ENCODE measurements at regions not wholly inside any gene's neighbourhood (a gene's known extent, or its start where the extent isn't known, plus 50 kb on each side); places are given as distances from the start of the nearest gene placed in this dataset.

DNA sequence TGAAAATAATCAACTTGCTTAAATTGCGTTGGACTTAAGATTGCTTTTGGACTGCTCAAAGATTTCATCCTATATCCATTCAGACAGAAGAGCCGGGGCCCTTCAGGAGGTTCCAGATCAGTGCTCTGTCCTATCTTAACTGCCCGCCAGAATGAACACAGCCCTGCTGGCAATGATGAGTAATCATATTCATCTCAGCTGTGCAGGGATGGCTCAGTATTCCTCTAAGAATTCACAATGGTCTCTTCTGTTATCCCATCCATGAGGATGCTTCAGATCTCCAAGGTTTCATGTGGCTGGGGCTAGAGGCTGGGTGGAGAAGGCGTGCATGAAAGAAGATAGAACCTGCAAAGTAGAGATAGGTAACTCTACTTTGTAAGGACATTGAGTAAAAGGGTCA lies 80.0 kb upstream of the NPVF start:
- TF ChIP-seq GATA1 (IDR thresholded peaks at IDR 0.05; ENCODE audit: low read depth, low read length): no peak
- no peak for TF ChIP-seq POLR2A (IDR thresholded peaks at IDR 0.05; ENCODE audit: low read length)
- no peak for DNase-seq

DNA sequence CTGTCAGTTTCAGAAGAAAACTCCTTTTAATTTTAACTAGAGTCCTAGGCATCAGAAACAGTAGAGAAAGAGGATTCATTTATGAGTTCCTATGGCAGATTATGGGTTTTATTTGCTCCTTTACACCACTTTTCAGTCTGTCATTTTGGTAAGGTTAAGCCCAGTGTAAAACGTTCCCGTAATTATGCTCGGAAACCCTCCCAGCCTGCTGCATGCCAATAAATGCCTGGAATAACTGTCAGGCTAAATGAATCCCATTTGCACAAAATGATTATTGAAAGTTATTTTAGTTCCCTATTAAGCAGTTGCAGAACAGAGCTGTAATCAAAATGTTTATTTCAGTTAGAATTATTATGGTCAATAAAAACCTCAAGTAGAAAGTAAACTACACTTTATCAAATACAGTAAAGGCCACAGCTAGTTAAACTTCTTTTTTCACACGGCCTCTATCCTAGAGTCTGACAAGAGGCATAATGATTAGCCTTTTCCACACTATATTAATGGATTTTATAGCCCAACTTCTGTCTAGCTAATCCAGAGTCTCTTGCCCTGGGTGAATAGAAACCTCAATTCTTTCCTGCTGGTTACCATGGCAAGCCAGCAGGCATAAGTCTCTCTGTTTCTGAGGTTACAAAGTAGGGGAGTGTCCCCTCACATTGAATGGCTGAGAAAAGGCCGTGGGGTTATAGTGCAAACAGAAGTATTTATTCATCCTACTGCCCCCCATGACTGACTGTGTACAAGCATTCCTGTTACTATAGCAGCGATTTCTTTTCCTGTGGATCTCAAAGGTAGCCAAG lies 80.8 kb upstream of the NPVF start:
- TF ChIP-seq POLR2A (IDR thresholded peaks at IDR 0.05; ENCODE audit: low read length): no peak
- no peak for TF ChIP-seq GATA1 (IDR thresholded peaks at IDR 0.05; ENCODE audit: low read depth, low read length)
- no peak for DNase-seq

DNA sequence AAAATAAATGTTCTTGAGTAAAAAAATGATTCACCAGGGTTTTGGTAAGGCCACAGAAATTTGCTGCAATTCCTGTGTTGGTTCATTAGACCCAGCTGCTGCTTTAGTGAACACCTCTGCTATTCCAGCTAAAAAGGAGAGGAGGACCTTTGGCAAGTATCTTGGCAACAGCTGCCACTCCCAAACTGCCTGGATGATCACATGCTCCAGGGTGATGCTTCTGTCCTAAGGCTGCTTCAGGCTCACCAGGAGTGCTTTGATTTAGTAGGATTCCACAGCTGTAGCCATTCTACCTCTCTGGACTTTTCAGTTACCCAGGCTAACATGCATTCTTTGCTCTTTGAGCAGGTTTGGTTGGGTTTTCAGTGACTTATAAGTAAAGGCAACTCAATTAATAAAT lies 82.6 kb upstream of the NPVF start:
- no peak for DNase-seq

DNA sequence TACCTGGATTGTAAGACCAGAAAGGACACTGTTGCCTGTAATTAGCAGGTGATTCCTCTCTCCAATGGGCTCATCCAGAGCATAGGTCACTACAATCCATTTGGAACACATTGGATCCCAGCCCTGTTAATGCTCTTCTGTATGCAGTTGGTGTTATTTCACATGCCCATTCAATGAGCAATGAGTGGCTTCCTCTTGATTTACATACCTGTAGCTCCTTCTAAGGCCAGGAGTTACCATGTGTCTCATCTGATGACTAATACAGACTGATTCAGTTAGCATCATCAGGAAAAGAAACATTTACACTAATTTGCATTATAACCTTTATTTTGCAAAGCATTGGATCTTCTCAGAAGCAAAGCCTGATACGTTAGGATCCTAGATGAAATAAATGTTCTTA lies 83.1 kb upstream of the NPVF start:
- no peak for TF ChIP-seq GATA1 (IDR thresholded peaks at IDR 0.05; ENCODE audit: low read depth, low read length)
- TF ChIP-seq POLR2A (IDR thresholded peaks at IDR 0.05; ENCODE audit: low read length): no peak
- DNase-seq: no peak

More for the DNA sequence above, 82.6 kb upstream of the NPVF start:
- TF ChIP-seq GATA1 (IDR thresholded peaks at IDR 0.05; ENCODE audit: low read depth, low read length) (no peak), POLR2A (IDR thresholded peaks at IDR 0.05; ENCODE audit: low read length) (no peak)

DNA sequence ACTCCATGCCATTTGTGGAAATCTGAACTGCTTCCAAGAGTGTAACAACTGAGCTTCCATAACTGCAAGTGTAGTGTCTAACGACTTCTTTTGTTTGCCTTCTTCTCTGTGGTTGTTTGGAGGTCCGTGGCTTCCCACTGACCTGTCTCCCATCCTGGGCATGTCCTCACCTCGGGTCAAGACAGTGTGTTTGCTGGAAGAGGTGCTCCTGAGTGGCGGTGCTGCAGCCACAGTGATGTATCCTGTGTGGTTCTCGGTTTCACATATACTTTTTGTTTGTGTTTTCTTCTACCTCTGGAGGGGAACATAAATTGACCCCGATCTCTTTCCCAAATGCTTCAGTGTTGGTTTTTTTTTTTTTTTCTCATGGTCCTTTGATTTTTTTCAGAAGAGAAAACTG lies 84.7 kb upstream of the NPVF start:
- DNase-seq: no peak
- no peak for TF ChIP-seq GATA1 (IDR thresholded peaks at IDR 0.05; ENCODE audit: low read depth, low read length)
- TF ChIP-seq POLR2A (IDR thresholded peaks at IDR 0.05; ENCODE audit: low read length): no peak

DNA sequence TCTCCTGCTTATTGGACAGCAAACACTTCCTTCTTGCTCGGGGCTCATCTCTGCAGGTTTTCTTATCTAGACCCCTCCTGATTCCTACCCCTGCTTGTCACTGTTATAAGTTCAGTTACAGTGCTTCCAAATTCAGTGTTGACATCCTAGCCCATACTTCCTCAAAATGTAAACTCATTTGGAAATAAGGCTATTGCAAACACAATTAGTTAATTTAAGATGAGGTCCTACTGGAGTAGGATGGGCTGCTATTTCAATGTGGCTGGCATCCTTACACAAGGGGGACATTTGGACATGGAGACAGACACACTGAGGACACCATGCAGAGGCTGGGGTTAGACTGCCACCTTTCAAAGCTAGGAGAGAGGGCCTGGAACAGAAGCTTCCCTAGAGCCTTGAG lies 85.2 kb upstream of the NPVF start:
- TF ChIP-seq GATA1 (IDR thresholded peaks at IDR 0.05; ENCODE audit: low read depth, low read length) (no peak), POLR2A (IDR thresholded peaks at IDR 0.05; ENCODE audit: low read length) (no peak)
- no peak for DNase-seq

DNA sequence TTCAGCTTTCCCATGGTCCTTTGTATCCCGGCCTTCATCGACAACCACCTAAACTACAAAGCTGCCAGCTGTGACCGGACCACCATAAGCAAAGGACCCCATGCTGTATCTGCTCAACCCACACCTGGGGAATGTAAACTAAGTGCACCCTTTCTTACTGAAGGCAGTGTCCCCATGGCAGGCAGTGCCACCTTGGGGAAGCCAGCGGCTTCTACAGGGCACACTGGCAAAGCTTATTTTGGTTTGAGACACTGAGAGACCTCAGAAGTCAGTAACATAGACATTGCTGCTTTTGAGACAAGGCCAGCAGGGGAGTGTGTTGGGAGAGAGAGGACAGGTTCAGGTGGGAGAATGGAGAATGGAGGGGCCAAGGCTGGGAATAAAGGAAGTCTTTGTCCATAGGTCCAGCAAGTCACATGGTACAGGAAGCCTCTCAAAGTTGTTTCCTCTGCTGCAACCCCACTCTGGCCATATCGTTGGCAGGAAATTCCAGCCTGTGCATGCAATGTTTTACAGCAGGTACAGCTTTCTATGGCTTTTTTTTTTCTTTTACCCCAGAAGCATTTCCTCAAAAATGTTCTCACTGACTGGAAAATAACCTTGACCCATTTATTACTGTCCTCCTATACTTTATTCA lies 85.9 kb upstream of the NPVF start:
- no peak for TF ChIP-seq POLR2A (IDR thresholded peaks at IDR 0.05; ENCODE audit: low read length)
- TF ChIP-seq GATA1 (IDR thresholded peaks at IDR 0.05; ENCODE audit: low read depth, low read length): no peak

DNA sequence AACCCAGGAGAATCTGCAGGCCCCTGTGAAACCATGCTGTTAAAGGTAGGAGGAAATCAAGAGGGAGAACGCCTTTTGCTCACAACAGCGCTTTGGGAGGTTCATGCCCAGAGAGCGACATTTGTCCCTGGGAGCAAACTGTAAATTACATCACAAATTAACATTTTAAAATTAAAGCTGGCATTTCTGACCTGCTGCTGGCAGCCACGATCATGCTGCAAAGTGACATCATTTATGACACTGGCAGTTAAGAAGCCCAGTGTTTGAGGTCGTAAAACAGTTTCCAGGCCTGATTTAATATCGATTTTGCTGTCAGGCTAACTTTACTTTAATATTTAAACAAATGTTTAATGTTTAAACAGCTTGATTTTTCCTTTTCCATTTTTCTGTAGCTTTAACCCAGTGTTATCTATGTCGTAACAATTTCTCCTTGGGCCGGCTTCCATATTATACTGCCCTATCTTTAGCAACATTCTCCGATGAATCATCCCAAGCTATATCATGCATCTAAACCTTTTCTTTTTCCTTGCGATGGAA lies 86.5 kb upstream of the NPVF start:
- TF ChIP-seq POLR2A (IDR thresholded peaks at IDR 0.05; ENCODE audit: low read length) (no peak), GATA1 (IDR thresholded peaks at IDR 0.05; ENCODE audit: low read depth, low read length) (no peak)
- no peak for DNase-seq

More for the DNA sequence above, 85.9 kb upstream of the NPVF start:
- DNase-seq: no peak

DNA sequence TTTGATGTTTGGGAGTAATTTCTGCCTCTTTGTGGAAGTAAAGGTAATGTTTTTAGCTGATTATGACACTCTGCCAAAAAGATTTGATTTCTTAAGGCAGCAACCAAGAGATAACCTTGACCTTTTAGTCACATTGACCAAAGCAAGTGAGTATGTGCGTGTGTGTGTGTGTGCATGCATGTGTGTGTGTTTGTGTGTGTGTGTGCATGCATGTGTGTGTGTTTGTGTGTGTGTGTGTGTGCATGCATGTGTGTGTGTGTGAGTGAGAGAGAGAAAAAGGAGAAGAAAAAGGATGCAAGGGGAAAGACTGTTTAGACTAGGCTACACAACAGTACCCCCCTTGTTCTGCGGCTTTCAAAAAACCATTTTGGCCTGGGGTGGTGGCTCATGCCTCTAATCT lies 88.1 kb upstream of the NPVF start:
- DNase-seq: no peak
- TF ChIP-seq GATA1 (IDR thresholded peaks at IDR 0.05; ENCODE audit: low read depth, low read length) (no peak), POLR2A (IDR thresholded peaks at IDR 0.05; ENCODE audit: low read length) (no peak)

DNA sequence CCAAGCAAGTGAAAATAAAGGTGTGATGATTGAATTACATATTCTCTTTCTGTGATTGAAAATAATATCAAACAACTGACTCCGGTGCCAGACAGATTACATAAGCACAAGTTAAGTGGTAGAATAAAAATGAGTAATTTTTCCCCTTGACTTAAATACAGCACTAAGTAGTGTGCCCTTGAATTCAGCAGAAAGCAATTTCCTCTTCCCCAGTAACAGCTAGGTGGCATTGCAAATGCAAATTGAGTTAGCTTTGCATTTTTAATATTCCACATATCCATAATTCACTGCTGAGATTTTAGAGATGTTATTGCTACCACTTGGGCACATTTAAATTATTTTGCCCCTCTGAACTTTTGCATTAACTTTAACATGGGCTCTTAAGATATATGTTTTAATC lies 89.8 kb upstream of the NPVF start:
- no peak for TF ChIP-seq GATA1 (IDR thresholded peaks at IDR 0.05; ENCODE audit: low read depth, low read length)
- TF ChIP-seq POLR2A (IDR thresholded peaks at IDR 0.05; ENCODE audit: low read length): no peak

DNA sequence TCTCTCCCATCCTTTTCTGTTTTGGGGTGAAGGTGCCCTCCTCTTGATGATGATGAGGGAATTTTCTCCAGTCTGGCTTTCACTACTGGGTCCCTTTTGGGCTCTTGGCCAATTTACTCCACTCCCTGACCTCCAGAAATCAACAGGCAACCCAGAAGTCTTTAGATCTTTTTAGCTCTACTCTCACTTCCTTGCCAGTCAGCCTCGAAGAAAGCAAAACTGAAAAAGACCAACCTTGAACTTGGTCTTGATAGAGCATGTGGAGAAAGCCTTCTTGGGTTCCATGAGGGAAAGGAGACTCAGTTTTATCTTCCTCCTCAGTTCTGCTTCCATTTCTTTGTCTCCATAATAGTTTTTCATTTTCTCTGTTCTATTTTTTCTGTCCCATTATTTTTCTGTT lies 91.4 kb upstream of the NPVF start:
- DNase-seq: no peak
- TF ChIP-seq GATA1 (IDR thresholded peaks at IDR 0.05; ENCODE audit: low read depth, low read length) (no peak), POLR2A (IDR thresholded peaks at IDR 0.05; ENCODE audit: low read length) (no peak)

More for the DNA sequence above, 89.8 kb upstream of the NPVF start:
- DNase-seq: no peak

DNA sequence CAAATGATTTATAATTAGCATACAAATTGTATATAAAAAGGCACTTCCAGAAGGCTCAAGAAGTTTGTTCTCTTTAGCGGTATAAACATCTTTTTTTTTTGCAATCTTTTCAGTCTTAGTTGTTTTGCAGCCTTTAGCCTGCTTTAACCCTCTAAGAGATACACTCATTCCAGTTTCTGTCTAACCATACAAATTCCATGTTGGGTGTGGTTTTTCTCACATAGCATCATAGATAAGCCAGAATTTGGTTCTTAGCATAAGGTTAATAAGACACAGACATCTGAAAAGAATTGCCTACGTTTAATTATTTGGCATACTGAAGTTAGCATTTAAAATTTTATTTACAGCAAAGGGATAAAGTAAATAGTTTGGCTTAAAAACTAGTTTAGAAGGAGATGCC lies 92.5 kb upstream of the NPVF start:
- TF ChIP-seq POLR2A (IDR thresholded peaks at IDR 0.05; ENCODE audit: low read length) (no peak), GATA1 (IDR thresholded peaks at IDR 0.05; ENCODE audit: low read depth, low read length) (no peak)
- DNase-seq: no peak

DNA sequence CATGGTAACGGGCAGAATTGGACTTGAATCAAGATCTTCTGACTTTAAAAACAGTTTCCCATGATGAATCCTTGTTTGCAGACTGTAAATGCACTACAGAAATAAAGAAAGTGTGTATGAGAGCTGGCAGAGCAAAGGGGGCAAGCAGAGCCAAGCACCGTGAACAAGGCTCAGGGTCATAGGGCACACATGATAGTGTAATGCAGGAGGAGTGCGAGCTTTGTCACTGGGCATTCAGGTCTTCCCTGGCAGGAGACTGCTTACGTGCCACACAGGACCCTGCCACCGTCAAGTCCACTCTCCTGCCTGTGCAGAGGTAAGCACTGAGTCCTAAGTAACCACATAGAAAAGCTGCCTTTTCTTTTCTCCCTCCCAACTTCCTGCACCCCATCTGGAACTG lies 93.1 kb upstream of the NPVF start:
- no peak for TF ChIP-seq GATA1 (IDR thresholded peaks at IDR 0.05; ENCODE audit: low read depth, low read length)
- TF ChIP-seq POLR2A (IDR thresholded peaks at IDR 0.05; ENCODE audit: low read length): no peak

DNA sequence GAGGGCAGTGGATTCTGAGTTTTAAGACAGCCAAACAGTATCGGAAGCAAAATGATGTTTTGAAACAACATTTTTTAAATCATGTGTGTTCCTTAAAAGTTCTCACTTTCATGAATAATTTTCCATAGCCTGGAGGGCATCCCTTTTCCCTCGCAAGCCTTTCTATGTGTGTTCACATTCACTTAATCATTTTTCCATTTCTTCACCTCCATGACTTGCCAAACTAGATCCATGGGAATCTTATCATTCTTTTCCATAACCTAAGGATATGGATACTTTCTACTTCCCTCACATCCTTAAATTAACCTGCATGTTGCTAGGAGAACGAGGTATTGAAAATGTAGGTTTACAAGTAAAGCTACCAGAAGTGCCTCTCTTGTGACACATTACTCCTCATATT lies 94.2 kb upstream of the NPVF start:
- DNase-seq: no peak
- TF ChIP-seq GATA1 (IDR thresholded peaks at IDR 0.05; ENCODE audit: low read depth, low read length) (no peak), POLR2A (IDR thresholded peaks at IDR 0.05; ENCODE audit: low read length) (no peak)

More for the DNA sequence above, 93.1 kb upstream of the NPVF start:
- no peak for DNase-seq

All from erythroblast (primary cell).